Subcutaneous abdominal adipose tissue (tissue), 5 donors: ENCODE measurements at regions not wholly inside any gene's neighbourhood (a gene's known extent, or its start where the extent isn't known, plus 50 kb on each side); places are given as distances from the start of the nearest gene placed in this dataset.

Experiments
- H3K27ac ChIP-seq: one replicate; pipeline ENCODE4 v1.7.0; 2013; ENCODE audit warnings: low read depth, mild to moderate bottlenecking, inconsistent platforms, low read length, moderate library complexity
- H3K27me3 ChIP-seq, 5 donors: one replicate each; pipeline ENCODE4 v1.7.0; 2013; ENCODE audit warnings: low read length in 5 of 5, inconsistent platforms in 1 of 5; ENCODE audit not compliant: control insufficient read depth in 5 of 5, insufficient read depth in 4 of 5
- H3K36me3 ChIP-seq, 5 donors: one replicate each; pipeline ENCODE4 v1.7.0; 2013; ENCODE audit warnings: low read length in 5 of 5; ENCODE audit not compliant: control insufficient read depth in 5 of 5, insufficient read depth in 5 of 5
- H3K4me1 ChIP-seq, 5 donors: one replicate each; pipeline ENCODE4 v1.7.0; 2013; ENCODE audit warnings: low read length in 5 of 5, mild to moderate bottlenecking in 3 of 5, moderate library complexity in 1 of 5; ENCODE audit not compliant: control insufficient read depth in 5 of 5, insufficient read depth in 5 of 5
- H3K4me3 ChIP-seq, 5 donors: one replicate each; pipeline ENCODE4 v1.7.0; 2013; ENCODE audit warnings: low read length in 5 of 5, low read depth in 1 of 5
- H3K9ac ChIP-seq, 5 donors: one replicate each; pipeline ENCODE4 v1.7.0; 2013; ENCODE audit warnings: low read length in 5 of 5, mild to moderate bottlenecking in 4 of 5, moderate library complexity in 3 of 5
- H3K9me3 ChIP-seq, 5 donors: one replicate each; pipeline ENCODE4 v1.7.0; 2013; ENCODE audit warnings: low read length in 5 of 5; ENCODE audit not compliant: control insufficient read depth in 5 of 5
- donor health status: healthy.
- donor health status: healthy.
- donor health status: healthy.
- donor health status: healthy.
- donor health status: healthy.

- Histone ChIP-seq H3K9me3 (no peaks in the 10 kb centered on the region), H3K9ac (no peak overlapping the region), H3K36me3 (no peaks in the 10 kb centered on the region), H3K4me1 (peaks cover 0 to 3% (median 0%) of the 10 kb centered on the region in 5 donors), H3K27me3 (no peaks in the 10 kb centered on the region), H3K27ac (no peak overlapping the region), H3K4me3 (no peak overlapping the region)
Measured at GRCh38 chr4:54879576-54879975, 221.8 kb downstream of the KIT start.

- Histone ChIP-seq H3K4me1 (peaks cover 0 to 3% (median 0%) of the 10 kb centered on the region in 5 donors), H3K27ac (no peak overlapping the region), H3K4me3 (no peak overlapping the region), H3K9me3 (no peaks in the 10 kb centered on the region), H3K27me3 (no peaks in the 10 kb centered on the region), H3K36me3 (no peaks in the 10 kb centered on the region), H3K9ac (no peak overlapping the region)
Measured at GRCh38 chr4:54877006-54877405, 219.2 kb downstream of the KIT start.

- Histone ChIP-seq H3K36me3 (no peaks in the 10 kb centered on the region), H3K4me1 (no peaks in the 10 kb centered on the region), H3K9ac (no peak overlapping the region), H3K27me3 (no peaks in the 10 kb centered on the region), H3K27ac (no peak overlapping the region), H3K4me3 (no peak overlapping the region), H3K9me3 (no peaks in the 10 kb centered on the region)
Measured at GRCh38 chr4:54872261-54872660, 214.5 kb downstream of the KIT start.

GRCh38 chr4:54863571-54864255, 206.0 kb downstream of the KIT start:
- Histone ChIP-seq H3K36me3 (no peaks in the 10 kb centered on the region), H3K27me3 (no peaks in the 10 kb centered on the region), H3K27ac (no peak overlapping the region), H3K9me3 (no peaks in the 10 kb centered on the region), H3K4me1 (no peaks in the 10 kb centered on the region), H3K9ac (no peak overlapping the region), H3K4me3 (no peak overlapping the region)

GRCh38 chr4:54861201-54861600, 203.4 kb downstream of the KIT start:
- Histone ChIP-seq H3K4me3 (no peak overlapping the region), H3K27ac (no peak overlapping the region), H3K36me3 (no peaks in the 10 kb centered on the region), H3K4me1 (peaks cover 0 to under 1% (median 0%) of the 10 kb centered on the region in 5 donors), H3K9me3 (no peaks in the 10 kb centered on the region), H3K27me3 (no peaks in the 10 kb centered on the region), H3K9ac (no peak overlapping the region)

- H3K4me3 ChIP-seq: no peak overlapping the region
- H3K36me3 ChIP-seq: no peaks in the 10 kb centered on the region
- H3K9ac ChIP-seq: no peak overlapping the region
- no peaks in the 10 kb centered on the region for H3K9me3 ChIP-seq
- H3K27ac ChIP-seq: no peak overlapping the region
- no peaks in the 10 kb centered on the region for H3K27me3 ChIP-seq
- peaks cover 0 to 13% (median 8%) of the 10 kb centered on the region in 5 donors for H3K4me1 ChIP-seq
Measured at GRCh38 chr4:54855191-54855854, 197.6 kb downstream of the KIT start.

- Histone ChIP-seq H3K36me3 (no peaks in the 10 kb centered on the region), H3K9me3 (no peaks in the 10 kb centered on the region), H3K4me3 (no peak overlapping the region), H3K27ac (no peak overlapping the region), H3K4me1 (peaks cover 0 to 13% (median 8%) of the 10 kb centered on the region in 5 donors), H3K9ac (no peak overlapping the region), H3K27me3 (no peaks in the 10 kb centered on the region)
Measured at GRCh38 chr4:54852602-54853001, 194.8 kb downstream of the KIT start.

- H3K9ac ChIP-seq: no peak overlapping the region
- no peak overlapping the region for H3K4me3 ChIP-seq
- H3K27ac ChIP-seq: no peak overlapping the region
Measured at GRCh38 chr4:54852054-54852453, 194.3 kb downstream of the KIT start.

GRCh38 chr4:54844911-54845310, 187.2 kb downstream of the KIT start:
- H3K9ac ChIP-seq: no peak overlapping the region
- no peak overlapping the region for H3K27ac ChIP-seq
- H3K36me3 ChIP-seq: no peaks in the 10 kb centered on the region
- H3K4me1 ChIP-seq: peaks cover 0 to 8% (median 4%) of the 10 kb centered on the region in 5 donors
- H3K27me3 ChIP-seq: no peaks in the 10 kb centered on the region
- no peak overlapping the region for H3K4me3 ChIP-seq
- H3K9me3 ChIP-seq: no peaks in the 10 kb centered on the region

More at GRCh38 chr4:54852054-54852453, 194.3 kb downstream of the KIT start:
- Histone ChIP-seq H3K9me3 (no peaks in the 10 kb centered on the region), H3K36me3 (no peaks in the 10 kb centered on the region), H3K4me1 (peaks cover 0 to 13% (median 8%) of the 10 kb centered on the region in 5 donors), H3K27me3 (no peaks in the 10 kb centered on the region)

- Histone ChIP-seq H3K36me3 (no peaks in the 10 kb centered on the region), H3K27ac (no peak overlapping the region), H3K9me3 (no peaks in the 10 kb centered on the region), H3K4me3 (no peak overlapping the region), H3K9ac (no peak overlapping the region), H3K4me1 (peaks cover 0 to 8% (median 4%) of the 10 kb centered on the region in 5 donors), H3K27me3 (no peaks in the 10 kb centered on the region)
Measured at GRCh38 chr4:54843946-54844345, 186.2 kb downstream of the KIT start.
